H1 (cell line): ENCODE measurements at regions not wholly inside any gene's neighbourhood (a gene's known extent, or its start where the extent isn't known, plus 50 kb on each side); places are given as distances from the start of the nearest gene placed in this dataset.

Experiments
- BACH1 ChIP-seq: IDR thresholded peaks from 2 replicates; pipeline ENCODE4 v1.6.1; 2012; ENCODE audit warnings: low read length, improper control_type of control experiment
- CHD1 ChIP-seq: IDR thresholded peaks from 2 replicates; pipeline ENCODE4 v1.6.1; 2012; ENCODE audit warnings: low read depth, low read length, improper control_type of control experiment
- GABPA ChIP-seq: IDR thresholded peaks from 2 replicates; pipeline ENCODE4 v1.6.1; 2011; ENCODE audit warnings: mild to moderate bottlenecking, low read length, moderate library complexity, borderline replicate concordance; ENCODE audit not compliant: insufficient read depth
- JUN ChIP-seq: IDR thresholded peaks from 2 replicates; pipeline ENCODE4 v1.6.1; 2011; ENCODE audit warnings: low read depth, mild to moderate bottlenecking, improper control_type of control experiment, low read length
- SP1 ChIP-seq: IDR thresholded peaks from 2 replicates; pipeline ENCODE4 v1.6.1; 2011; ENCODE audit warnings: low read depth, low read length
- TAF1 ChIP-seq: IDR thresholded peaks from 2 replicates; pipeline ENCODE4 v1.6.1; 2011; ENCODE audit warnings: mild to moderate bottlenecking, low read depth, low read length
- TF ChIP-seq, protein P1 (sequence below): fragments of 300-600 bp; sonication (generic); IDR thresholded peaks from 2 replicates; pipeline ENCODE4 v1.7.1; 2012; ENCODE audit warnings: low read length, moderate library complexity, mild to moderate bottlenecking, inconsistent platforms; ENCODE audit not compliant: insufficient replicate concordance
- TF ChIP-seq, protein P2 (sequence below): IDR thresholded peaks from 2 replicates; pipeline ENCODE4 v1.6.1; 2011; ENCODE audit warnings: low read depth, mild to moderate bottlenecking, low read length; ENCODE audit not compliant: insufficient read depth

DNA sequence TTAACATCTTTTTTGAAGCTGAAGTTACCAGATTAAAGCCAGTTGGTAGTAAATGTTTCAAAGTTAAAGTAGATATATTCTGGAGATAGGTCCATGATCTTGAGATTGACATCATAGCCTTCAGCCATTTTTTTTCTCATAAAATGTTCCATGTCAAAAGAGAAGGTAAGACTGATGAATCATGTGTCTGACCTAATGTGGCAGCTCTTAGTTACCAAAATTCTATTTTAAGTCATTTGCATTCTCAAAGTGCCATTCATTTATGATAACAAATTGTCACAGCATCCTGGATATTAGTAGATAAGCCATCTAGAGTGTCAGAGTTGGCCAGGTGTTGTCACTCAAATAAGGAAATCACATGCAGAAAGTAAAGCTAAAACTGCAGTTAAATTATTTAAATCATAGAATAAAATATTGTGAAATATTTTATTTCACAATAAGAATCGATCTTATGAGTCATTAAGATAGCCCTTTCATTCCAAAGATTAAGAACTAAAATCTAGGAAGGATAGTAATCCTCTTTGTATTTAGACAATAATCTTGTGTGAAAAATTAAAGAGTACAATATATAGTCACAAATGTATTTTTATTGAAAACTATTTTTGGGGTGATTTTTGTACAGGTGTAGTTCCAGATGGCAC is 65.7 kb upstream of the ADAD1 start:
- TF ChIP-seq, protein P1, sequence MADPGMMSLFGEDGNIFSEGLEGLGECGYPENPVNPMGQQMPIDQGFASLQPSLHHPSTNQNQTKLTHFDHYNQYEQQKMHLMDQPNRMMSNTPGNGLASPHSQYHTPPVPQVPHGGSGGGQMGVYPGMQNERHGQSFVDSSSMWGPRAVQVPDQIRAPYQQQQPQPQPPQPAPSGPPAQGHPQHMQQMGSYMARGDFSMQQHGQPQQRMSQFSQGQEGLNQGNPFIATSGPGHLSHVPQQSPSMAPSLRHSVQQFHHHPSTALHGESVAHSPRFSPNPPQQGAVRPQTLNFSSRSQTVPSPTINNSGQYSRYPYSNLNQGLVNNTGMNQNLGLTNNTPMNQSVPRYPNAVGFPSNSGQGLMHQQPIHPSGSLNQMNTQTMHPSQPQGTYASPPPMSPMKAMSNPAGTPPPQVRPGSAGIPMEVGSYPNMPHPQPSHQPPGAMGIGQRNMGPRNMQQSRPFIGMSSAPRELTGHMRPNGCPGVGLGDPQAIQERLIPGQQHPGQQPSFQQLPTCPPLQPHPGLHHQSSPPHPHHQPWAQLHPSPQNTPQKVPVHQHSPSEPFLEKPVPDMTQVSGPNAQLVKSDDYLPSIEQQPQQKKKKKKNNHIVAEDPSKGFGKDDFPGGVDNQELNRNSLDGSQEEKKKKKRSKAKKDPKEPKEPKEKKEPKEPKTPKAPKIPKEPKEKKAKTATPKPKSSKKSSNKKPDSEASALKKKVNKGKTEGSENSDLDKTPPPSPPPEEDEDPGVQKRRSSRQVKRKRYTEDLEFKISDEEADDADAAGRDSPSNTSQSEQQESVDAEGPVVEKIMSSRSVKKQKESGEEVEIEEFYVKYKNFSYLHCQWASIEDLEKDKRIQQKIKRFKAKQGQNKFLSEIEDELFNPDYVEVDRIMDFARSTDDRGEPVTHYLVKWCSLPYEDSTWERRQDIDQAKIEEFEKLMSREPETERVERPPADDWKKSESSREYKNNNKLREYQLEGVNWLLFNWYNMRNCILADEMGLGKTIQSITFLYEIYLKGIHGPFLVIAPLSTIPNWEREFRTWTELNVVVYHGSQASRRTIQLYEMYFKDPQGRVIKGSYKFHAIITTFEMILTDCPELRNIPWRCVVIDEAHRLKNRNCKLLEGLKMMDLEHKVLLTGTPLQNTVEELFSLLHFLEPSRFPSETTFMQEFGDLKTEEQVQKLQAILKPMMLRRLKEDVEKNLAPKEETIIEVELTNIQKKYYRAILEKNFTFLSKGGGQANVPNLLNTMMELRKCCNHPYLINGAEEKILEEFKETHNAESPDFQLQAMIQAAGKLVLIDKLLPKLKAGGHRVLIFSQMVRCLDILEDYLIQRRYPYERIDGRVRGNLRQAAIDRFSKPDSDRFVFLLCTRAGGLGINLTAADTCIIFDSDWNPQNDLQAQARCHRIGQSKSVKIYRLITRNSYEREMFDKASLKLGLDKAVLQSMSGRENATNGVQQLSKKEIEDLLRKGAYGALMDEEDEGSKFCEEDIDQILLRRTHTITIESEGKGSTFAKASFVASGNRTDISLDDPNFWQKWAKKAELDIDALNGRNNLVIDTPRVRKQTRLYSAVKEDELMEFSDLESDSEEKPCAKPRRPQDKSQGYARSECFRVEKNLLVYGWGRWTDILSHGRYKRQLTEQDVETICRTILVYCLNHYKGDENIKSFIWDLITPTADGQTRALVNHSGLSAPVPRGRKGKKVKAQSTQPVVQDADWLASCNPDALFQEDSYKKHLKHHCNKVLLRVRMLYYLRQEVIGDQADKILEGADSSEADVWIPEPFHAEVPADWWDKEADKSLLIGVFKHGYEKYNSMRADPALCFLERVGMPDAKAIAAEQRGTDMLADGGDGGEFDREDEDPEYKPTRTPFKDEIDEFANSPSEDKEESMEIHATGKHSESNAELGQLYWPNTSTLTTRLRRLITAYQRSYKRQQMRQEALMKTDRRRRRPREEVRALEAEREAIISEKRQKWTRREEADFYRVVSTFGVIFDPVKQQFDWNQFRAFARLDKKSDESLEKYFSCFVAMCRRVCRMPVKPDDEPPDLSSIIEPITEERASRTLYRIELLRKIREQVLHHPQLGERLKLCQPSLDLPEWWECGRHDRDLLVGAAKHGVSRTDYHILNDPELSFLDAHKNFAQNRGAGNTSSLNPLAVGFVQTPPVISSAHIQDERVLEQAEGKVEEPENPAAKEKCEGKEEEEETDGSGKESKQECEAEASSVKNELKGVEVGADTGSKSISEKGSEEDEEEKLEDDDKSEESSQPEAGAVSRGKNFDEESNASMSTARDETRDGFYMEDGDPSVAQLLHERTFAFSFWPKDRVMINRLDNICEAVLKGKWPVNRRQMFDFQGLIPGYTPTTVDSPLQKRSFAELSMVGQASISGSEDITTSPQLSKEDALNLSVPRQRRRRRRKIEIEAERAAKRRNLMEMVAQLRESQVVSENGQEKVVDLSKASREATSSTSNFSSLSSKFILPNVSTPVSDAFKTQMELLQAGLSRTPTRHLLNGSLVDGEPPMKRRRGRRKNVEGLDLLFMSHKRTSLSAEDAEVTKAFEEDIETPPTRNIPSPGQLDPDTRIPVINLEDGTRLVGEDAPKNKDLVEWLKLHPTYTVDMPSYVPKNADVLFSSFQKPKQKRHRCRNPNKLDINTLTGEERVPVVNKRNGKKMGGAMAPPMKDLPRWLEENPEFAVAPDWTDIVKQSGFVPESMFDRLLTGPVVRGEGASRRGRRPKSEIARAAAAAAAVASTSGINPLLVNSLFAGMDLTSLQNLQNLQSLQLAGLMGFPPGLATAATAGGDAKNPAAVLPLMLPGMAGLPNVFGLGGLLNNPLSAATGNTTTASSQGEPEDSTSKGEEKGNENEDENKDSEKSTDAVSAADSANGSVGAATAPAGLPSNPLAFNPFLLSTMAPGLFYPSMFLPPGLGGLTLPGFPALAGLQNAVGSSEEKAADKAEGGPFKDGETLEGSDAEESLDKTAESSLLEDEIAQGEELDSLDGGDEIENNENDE, result no peak
- TF ChIP-seq BACH1, result no peak
- TF ChIP-seq SP1, result no peak
- TF ChIP-seq CHD1, result no peak
- TF ChIP-seq, protein P2, sequence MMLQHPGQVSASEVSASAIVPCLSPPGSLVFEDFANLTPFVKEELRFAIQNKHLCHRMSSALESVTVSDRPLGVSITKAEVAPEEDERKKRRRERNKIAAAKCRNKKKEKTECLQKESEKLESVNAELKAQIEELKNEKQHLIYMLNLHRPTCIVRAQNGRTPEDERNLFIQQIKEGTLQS, result no peak
- TF ChIP-seq TAF1, result no peak
- no peak for TF ChIP-seq JUN
- no peak for TF ChIP-seq GABPA
